ENCODE measurements at regions not wholly inside any gene's neighbourhood (a gene's known extent, or its start where the extent isn't known, plus 50 kb on each side); places are given as distances from the start of the nearest gene placed in this dataset.

- TF ChIP-seq CHD7 (IDR thresholded peaks at IDR 0.05; ENCODE audit: insufficient replicate concordance, low read length): peak; percentile 62
- TF ChIP-seq, protein P1, sequence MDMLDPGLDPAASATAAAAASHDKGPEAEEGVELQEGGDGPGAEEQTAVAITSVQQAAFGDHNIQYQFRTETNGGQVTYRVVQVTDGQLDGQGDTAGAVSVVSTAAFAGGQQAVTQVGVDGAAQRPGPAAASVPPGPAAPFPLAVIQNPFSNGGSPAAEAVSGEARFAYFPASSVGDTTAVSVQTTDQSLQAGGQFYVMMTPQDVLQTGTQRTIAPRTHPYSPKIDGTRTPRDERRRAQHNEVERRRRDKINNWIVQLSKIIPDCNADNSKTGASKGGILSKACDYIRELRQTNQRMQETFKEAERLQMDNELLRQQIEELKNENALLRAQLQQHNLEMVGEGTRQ (IDR thresholded peaks at IDR 0.05; ENCODE audit: low read length): no peak
- TF ChIP-seq CBX5 (IDR thresholded peaks at IDR 0.05; ENCODE audit: low read depth, low read length): no peak
- peak; percentile 55 for TF ChIP-seq TEAD4 (IDR thresholded peaks at IDR 0.05; ENCODE audit: low read depth, low read length)
Observed at GRCh38 chr5:12865529-12865928, 961.3 kb upstream of the CTNND2 start (continued).

All from H1 (cell line).